ENCODE measurements at regions not wholly inside any gene's neighbourhood (a gene's known extent, or its start where the extent isn't known, plus 50 kb on each side); places are given as distances from the start of the nearest gene placed in this dataset.

- Histone ChIP-seq H3K27me3 (ENCODE audit: control insufficient read depth in 2 of 2, insufficient read depth in 2 of 2, low read length in 2 of 2) (no peaks in the 10 kb centered on the region), H3K4me2 (ENCODE audit: insufficient read depth, low read length) (no peak overlapping the region), H2AFZ (ENCODE audit: low read depth, low read length) (no peak overlapping the region), H3K27ac (ENCODE audit: insufficient read depth, low read depth, low read length) (no peak overlapping the region), H3K9me1 (replicated peaks; ENCODE audit: control insufficient read depth, extremely low read depth, insufficient read depth, low read length) (no peaks in the 10 kb centered on the region), H4K20me1 (replicated peaks; ENCODE audit: control insufficient read depth, extremely low read depth, insufficient read depth, low read length) (no peaks in the 10 kb centered on the region), H3K4me3 (replicated peaks in 1 of 3; ENCODE audit: insufficient read depth in 1 of 3, low read depth in 1 of 3, low read length in 3 of 3) (no peak overlapping the region), H3K9me3 (replicated peaks; ENCODE audit: control insufficient read depth, insufficient read depth, low read length) (no peaks in the 10 kb centered on the region), H3K36me3 (ENCODE audit: control insufficient read depth in 2 of 2, extremely low read depth in 1 of 2, insufficient read depth in 2 of 2, low read length in 2 of 2) (no peaks in the 10 kb centered on the region), H3K9ac (replicated peaks; ENCODE audit: extremely low read depth, insufficient read depth, low read length) (no peak overlapping the region), H3K4me1 (ENCODE audit: control insufficient read depth, extremely low read depth, insufficient read depth, low read length) (no peaks in the 10 kb centered on the region), H3K79me2 (ENCODE audit: control insufficient read depth, insufficient read depth, low read length) (no peaks in the 10 kb centered on the region)
- TF ChIP-seq GATA2 (IDR thresholded peaks at IDR 0.05; ENCODE audit: insufficient read depth, insufficient read length, low read depth, low read length) (no peak), MYC (IDR thresholded peaks at IDR 0.05; ENCODE audit: low read depth, low read length) (no peak), JUN (IDR thresholded peaks at IDR 0.05; ENCODE audit: borderline replicate concordance, insufficient read depth, insufficient read length, low read depth) (no peak), MAX (IDR thresholded peaks at IDR 0.05; ENCODE audit: insufficient read depth, insufficient read length) (no peak), POLR2AphosphoS5 (IDR thresholded peaks at IDR 0.05; ENCODE audit: insufficient read depth, low read depth, low read length) (no peak), FOS (IDR thresholded peaks at IDR 0.05; ENCODE audit: borderline replicate concordance, insufficient read depth, low read length) (no peak), EZH2 (IDR thresholded peaks at IDR 0.05; ENCODE audit: borderline replicate concordance, low read depth, low read length, severe bottlenecking) (no peak), POLR2A (IDR thresholded peaks at IDR 0.05; ENCODE audit: low read depth, low read length) (no peak)
- TF ChIP-seq, protein P1, sequence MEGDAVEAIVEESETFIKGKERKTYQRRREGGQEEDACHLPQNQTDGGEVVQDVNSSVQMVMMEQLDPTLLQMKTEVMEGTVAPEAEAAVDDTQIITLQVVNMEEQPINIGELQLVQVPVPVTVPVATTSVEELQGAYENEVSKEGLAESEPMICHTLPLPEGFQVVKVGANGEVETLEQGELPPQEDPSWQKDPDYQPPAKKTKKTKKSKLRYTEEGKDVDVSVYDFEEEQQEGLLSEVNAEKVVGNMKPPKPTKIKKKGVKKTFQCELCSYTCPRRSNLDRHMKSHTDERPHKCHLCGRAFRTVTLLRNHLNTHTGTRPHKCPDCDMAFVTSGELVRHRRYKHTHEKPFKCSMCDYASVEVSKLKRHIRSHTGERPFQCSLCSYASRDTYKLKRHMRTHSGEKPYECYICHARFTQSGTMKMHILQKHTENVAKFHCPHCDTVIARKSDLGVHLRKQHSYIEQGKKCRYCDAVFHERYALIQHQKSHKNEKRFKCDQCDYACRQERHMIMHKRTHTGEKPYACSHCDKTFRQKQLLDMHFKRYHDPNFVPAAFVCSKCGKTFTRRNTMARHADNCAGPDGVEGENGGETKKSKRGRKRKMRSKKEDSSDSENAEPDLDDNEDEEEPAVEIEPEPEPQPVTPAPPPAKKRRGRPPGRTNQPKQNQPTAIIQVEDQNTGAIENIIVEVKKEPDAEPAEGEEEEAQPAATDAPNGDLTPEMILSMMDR (IDR thresholded peaks at IDR 0.05; ENCODE audit: extremely low read depth in 1 of 2, insufficient read depth in 1 of 2, low read depth in 1 of 2, low read length in 2 of 2): no peak
- POLR2A ChIA-PET: no interaction called here
- BruUV-seq (replicated peaks): no TSS peak
- CTCF ChIA-PET: interaction anchor here (1.6 kb wide), 1 partner anchor 8 kb away, joined by 4 read pairs; no protein-coding TSS in a partner anchor
- intact Hi-C loops (cut with micrococcal nuclease): no loop called here
- DNase-seq (ENCODE audit: low read depth, low spot score): no peak
- dilution Hi-C loops (cut with MboI; ENCODE audit: extremely low pct_ligation_motif_present, low sequenced_read_pairs): no loop called here
- no peak for FAIRE-seq
Measured at GRCh38 chr21:43304206-43304605, 122.7 kb downstream of the SIK1 start.
